ENCODE measurements at regions not wholly inside any gene's neighbourhood (a gene's known extent, or its start where the extent isn't known, plus 50 kb on each side); places are given as distances from the start of the nearest gene placed in this dataset.
A peak's percentile ranks its signal among the peaks of the same experiment; 100 is the strongest.

DNA sequence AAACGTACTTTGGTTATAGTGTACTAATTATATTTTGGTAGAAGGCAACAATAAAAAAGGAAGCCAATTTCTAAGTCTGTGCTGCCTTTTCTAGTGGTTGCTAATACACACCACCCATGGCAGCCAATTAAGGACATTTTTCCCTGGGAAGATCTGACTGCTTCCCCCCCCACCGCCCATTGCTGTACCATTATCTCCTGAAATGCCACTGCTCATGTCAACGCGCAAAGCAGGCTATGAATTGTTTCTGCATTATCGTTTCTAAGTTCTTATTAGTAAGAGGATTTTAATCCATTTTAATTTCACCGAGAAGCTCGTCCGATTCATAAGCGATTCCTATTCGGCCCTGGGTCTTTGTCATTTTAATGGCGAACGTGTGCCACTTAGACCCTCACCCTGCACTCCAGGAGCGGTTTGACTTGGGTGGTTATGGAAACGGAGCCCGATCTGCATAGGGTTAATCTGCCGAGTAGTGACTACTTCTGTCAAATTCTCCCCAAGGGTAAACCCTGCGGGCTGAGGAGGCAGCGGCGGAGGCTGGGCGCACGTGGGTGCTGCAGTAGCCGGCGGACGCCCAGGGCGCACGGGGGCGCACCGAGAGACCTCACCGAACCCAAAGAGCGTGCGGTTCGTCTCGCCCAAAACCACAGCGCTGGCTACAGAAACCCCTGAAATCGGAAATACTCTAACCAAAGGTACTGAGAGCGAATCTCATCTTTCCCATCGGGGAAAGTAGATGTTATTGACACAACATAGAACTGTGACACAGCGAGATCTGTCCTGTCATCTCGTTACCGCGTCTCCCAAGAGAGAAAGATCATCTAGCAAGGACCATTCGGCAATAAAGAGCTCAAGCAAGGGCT, 55.8 kb upstream of the SHC3 start:
- DNase-seq, result peak in 22 of 56 donors; percentile 4 to 61 (median 25)

DNA sequence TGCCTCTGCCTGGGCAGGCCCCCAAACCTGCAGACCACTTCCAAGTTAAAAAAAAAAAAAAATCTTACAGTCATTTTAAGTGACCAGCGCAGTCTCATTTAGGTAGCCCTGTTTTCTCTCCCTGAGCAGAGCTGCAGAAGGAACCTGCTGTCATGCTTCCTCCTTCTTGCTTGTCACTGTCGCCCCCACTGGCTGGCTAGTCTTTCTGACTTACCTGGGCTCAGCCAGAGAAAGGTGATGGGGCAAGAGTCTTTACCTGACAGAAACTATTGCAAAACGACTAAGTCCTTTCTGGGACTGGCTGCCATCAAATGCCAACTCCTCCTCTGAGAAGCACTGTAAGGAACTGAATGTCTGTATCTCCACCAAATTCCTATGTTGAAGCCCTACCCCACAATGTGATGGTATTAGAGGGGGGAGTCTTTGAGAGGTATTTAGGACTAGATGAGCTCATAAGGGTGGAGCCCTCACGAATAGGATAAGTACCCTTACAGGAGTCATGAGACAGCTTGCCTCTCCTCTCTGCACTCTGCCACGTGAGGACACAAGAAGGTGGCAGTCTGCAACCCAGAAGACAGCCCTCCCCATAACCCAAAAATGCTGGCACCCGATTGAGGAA, 58.4 kb upstream of the SHC3 start:
- no peak for DNase-seq

DNA sequence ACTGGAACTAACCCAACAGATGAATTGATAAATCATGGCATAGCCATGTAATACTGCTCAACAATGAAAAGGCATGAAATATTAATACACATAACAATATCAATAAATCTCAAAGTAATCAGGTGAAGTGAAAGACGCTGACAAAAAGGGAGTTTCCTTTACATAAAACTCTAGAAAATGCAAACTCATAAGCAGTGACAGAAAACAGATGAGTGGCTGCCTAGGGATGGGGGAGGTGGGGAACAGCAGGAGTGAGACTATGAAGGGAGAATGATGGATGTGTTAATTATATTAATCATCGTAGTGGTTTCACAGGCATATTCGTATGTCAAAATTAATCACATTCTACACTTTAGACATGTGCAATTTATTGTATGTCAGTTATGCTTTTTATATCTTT, 59.8 kb upstream of the SHC3 start:
- DNase-seq, result no peak

DNA sequence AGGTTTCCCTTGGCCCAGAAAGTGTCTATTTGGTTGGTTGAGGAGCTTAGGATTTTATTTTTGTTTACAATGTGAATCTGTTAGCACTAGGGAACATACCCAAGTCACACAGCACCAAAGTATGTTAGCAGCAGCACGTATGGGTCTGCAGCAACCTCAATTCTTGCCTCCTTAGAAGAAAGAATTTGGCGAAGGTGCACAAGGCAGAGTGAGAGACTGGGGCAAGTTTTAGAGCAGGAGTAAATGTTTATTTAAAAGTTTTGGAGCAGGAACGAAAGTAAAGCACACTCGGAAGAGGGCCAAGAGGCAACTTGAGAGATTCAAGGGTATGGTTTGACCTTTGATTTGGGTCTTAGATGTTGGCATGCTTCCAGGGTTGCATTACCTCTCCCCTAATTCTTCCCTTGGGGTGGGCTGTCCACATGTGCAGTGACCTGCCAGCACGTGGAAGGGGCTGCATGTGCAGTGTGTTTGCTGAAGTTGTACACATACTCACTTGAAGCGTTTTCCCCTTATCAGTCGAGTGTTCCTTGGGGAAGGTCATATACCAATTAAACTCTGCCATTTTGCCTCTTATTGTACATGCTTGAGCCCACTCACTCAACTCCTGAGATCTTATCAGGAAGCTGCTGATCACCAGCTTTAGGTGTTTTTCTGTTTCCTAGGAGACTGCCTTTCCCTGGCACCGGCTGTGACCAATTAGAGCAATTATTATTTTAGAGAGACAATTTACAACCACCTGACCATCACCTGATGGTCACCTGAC, 64.9 kb upstream of the SHC3 start:
- no peak for DNase-seq

DNA sequence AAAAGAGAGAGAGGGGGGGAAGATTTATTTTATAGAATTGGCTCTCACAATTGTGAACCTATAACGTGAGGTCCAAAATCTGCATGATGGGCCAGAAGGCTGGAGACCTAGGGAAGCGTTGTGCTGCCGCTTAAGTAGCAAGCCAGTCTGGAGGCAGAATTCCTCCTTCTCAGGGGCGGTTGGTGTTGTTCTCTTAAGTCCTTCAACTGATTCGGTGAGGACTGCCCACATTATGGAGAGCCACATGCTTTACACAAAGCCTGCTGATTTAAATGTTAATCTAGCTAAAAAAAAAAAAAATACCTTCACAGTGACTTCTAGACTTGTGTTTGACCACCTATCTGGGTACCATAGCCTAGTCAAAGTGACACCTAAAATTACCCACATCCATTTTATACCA, 64.2 kb upstream of the CKS2 start:
- DNase-seq, result no peak

DNA sequence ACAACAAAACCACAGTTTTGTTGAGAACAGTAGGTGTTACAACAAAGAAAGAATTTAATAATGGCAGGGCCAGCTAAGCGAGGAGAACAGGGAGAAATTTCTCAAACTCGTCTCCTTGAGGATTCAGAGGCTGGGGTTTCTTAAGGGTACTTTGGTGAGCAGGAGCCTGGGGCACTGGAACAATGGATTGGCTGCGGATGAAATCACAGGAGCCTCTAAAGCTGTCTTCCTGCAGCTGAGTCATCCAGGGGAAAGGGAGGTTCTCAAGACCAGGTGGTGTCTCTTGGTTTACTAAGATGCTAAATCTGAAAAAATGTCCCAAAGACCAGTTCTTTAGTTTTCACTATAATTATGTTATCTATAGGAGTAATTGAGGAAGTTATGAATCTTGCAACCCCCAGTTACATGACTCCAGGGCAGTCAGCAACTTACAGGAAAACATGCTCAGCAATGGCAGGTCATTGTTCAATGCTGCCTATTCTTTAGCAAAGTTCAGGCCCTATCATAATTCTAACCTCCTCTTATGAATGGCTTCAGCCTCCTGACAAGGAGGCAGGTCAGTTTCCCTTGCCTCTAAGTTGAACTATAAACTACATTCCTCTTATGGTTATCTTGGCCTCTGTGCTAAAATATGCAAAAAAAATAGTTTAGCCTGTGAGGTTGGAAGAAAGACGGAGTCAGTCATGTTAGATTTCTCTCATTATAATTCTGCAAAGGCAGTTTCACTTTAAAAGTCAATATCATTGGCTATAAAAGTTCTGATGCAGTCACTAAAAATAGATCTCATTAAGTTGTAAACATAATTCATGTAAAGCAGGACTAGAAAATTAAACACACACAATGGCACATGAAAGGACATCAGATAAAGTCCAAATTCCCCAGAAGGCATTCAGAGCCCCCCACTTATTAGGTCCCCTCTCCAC, 63.3 kb upstream of the CKS2 start:
- no peak for DNase-seq

DNA sequence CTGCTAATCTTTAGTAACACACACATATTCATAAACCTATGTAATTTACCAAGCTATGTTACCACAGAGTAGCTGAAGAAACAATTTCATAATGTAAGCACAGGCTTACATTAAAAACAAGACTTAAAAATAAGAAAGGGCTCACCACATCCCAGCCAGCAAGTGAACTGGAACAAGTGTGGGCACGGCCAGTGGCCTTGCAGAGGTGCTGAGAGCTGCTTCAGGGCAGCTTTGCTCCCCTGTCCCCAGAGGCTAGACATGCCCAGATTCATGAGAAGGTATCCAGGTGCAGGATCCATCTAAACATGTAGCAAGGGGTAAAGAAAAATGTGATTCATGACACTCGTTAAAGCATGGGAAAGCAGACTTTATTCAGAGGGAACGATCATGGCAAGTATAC, 62.0 kb upstream of the CKS2 start:
- no peak for DNase-seq

DNA sequence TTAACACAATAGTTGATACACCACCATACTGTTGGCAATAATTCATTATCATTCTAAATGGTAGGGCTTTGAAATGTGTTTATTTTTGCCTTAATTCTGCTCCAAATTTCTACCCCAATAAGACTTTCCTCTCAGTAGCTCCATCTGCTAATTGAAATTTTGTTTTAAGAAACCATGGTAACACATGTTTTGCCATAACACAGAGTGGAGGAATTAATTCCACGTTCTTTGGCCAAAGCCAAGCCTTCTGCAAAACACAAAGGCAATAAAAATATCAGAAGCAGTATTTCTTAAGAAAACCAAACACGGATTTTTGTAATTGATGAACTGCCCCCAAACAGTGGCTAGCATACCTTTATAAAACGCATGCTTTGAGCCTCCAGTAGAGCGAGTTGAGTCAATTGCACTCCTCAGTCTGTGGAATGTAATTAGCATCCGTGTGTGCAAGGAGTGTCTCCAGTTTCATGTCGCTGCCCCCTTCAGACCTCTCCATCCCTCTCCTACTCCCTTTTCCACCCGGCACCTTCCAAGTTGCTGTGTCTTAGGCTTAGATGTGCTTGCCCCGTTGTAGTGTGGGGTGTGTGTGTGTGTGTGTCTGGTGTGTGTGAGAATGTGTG, 58.2 kb upstream of the CKS2 start:
- no peak for DNase-seq

DNA sequence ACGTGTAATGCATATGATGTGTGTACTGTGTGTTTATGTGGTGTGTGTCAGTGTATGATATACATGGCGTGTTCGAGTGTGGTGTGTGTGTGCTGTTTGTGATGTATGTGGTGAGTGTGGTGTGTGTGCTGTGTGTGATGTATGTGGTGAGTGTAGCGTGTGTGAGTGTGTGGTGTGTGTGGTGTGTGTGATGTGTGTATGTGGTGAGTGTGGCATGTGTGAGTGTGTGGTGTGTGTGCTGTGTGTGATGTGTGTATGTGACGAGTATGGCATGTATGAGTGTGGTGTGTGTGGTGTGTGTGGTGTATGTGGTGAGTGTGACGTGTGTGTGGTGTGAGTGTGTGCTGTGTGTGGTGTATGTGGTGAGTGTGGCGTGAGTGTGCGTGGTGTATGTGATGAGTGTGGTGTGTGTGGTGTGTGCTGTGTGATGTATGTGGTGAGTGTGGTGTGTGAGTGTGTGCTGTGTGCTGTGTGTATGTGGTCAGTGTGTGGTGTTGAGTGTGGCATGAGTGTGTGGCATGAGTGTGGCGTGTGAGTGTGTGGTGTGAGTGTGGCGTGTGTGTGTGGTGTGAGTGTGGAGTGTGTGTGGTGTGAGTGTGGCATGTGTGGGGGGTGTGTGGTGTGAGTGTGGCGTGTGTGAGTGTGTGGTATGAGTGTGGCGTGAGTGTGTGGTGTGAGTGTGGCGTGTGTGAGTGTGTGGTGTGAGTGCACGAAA, 56.8 kb upstream of the CKS2 start:
- no peak for DNase-seq

DNA sequence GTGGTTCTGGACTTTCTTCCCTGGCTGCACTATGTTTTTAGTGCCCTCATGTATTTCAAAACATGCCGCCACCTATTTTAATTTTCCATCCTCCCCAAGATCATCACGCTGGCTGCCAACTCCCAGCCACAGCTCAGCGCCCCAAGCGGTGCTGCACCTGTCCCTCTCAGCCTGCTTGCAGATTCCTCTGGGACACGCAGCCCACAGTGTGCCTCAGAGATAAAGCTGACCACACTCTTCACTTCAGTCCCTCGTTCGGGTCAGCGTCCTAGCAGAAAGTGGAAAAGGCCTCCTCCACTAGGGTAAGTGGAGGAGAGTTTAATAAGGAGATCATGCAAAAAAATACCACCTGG, 56.2 kb upstream of the CKS2 start:
- no peak for DNase-seq

DNA sequence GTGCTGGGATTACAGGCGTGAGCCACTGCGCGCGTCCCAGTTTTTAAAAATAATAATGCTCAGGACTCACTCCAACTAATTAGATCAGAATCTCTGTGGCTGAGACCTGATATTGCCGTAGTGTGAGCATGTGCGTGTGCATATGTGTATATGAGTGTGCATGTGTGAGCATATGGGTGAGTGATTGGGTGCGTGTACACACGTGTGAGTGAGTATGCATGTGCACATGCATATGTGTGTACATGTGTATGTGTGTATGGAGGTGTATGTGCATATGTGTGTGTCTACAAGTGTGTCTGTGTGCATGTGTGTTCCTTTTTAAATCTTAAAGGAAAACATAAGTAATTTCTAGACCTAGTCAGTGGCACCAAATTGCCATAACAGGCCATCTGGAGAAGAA, 54.8 kb upstream of the CKS2 start:
- DNase-seq, result no peak

DNA sequence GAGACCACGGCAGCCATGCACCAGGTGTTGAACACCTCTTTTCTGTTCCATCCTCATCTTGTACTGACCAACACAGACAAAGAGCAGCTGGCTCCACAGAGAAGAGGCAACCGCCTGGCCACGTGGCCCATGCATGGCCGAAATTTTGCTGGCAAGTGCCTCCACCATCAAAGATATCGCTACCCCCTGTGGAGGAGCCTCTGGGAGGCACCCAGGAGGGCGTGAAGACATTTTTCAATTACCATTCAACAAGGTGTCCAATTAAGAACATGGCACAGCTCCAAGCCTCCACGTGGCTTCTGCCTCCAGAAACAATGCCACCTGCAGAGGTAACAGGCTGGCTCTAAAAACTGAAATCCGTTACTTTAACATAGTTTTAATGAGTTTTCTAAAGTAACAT, 54.4 kb upstream of the CKS2 start:
- no peak for DNase-seq

DNA sequence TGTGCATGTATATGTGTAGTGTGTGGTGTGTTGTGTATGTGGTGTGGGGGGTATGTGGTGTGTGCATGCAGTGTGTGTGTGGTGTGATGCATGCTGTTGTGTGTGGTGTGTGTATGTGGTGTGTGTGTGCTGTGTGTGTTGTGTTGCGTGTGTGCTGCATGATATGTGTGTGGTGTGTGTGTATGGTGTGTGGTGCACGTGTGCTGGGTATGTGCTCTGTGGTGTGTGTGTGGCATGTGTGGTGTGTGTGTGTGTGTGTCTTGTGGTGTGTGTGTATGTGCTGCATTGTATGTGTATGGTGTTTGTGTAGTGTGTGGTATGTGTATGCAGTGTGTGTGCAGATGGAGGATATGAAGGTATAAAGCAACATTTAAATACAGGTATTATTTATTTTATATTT, 50.5 kb upstream of the CKS2 start:
- DNase-seq, result no peak
